GM12874 (cell line): ENCODE measurements at regions not wholly inside any gene's neighbourhood (a gene's known extent, or its start where the extent isn't known, plus 50 kb on each side); places are given as distances from the start of the nearest gene placed in this dataset.

Experiments used
- TF ChIP-seq, protein P1 (sequence below): IDR thresholded peaks from 2 replicates; pipeline ENCODE4 v1.5.1; 2011; ENCODE audit warnings: low read depth, mild to moderate bottlenecking, control low read depth, low read length, moderate library complexity; ENCODE audit not compliant: insufficient read depth

DNA sequence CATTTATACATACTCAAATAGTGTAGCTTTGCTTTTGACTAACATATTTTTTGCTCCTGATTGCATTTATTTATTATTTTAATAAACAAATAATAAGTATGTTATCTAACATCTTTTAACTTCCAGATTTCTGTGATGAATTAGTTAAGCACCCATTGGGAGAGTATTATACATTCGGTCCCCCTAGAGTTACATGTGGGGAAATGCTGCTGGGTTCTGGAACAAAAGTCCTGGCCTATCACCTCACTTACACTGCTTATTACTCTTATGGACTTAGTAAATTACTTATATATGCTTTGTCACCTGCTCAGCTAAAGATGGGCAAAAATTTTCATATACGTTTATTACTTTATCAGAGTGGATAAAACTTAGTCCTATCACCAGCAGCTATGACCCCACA lies 1163.0 kb downstream of the FAM181B start:
- TF ChIP-seq, protein P1, sequence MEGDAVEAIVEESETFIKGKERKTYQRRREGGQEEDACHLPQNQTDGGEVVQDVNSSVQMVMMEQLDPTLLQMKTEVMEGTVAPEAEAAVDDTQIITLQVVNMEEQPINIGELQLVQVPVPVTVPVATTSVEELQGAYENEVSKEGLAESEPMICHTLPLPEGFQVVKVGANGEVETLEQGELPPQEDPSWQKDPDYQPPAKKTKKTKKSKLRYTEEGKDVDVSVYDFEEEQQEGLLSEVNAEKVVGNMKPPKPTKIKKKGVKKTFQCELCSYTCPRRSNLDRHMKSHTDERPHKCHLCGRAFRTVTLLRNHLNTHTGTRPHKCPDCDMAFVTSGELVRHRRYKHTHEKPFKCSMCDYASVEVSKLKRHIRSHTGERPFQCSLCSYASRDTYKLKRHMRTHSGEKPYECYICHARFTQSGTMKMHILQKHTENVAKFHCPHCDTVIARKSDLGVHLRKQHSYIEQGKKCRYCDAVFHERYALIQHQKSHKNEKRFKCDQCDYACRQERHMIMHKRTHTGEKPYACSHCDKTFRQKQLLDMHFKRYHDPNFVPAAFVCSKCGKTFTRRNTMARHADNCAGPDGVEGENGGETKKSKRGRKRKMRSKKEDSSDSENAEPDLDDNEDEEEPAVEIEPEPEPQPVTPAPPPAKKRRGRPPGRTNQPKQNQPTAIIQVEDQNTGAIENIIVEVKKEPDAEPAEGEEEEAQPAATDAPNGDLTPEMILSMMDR: no peak

DNA sequence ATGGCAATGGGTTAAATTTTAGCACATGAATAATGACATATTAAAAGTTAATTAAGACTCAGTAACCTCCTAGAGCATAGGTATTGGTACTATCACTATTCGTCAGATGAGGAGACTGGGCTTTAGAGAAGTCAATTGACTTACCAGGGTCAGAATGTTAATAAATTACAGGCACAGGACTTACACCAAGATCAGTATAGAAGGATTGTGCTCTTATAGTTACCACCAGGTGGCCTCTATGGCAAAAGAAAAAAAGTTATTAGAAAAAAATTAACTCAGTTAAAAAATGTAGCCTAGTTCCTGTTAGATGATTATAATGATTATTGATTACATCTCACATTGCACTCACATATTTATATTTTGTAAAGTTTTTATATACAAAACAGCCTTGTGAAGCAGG lies 1163.7 kb downstream of the FAM181B start:
- TF ChIP-seq, protein P1: no peak

- TF ChIP-seq, protein P1: no peak
Measured at GRCh38 chr11:81568918-81569317, 1164.7 kb downstream of the FAM181B start.

- TF ChIP-seq, protein P1: no peak
Measured at GRCh38 chr11:81548123-81548522, 1185.5 kb downstream of the FAM181B start.

DNA sequence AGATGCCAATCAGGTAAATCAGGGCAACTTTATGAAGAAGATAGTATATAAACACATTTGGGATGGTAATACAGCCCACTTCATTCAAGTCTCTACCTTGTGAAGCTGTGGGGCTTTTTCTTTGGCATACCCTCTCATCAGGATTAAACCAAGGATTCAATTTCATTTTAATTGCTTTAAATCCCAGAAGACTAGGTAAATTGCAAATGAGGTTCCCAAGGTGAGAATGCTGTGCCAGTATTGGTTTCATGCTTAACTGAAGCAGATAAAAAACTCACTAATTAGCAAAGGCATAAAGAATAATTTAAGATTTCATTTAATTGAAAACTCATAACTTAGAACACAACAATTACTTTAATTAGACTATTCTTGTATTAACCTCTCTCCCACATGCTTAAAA lies 1218.1 kb downstream of the FAM181B start:
- TF ChIP-seq, protein P1: no peak

GRCh38 chr11:81497202-81497804 lies 1236.4 kb downstream of the FAM181B start:
- TF ChIP-seq, protein P1: peak; percentile 51; the same call in 1 of the 2 replicates

- TF ChIP-seq, protein P1: no peak
Measured at GRCh38 chr11:81496601-81497000, 1237.1 kb downstream of the FAM181B start.
